T-helper 2 cell (primary cell): ENCODE measurements at regions not wholly inside any gene's neighbourhood (a gene's known extent, or its start where the extent isn't known, plus 50 kb on each side); places are given as distances from the start of the nearest gene placed in this dataset.
"Not testable (repeated sequence)": the region's sequence is repeated elsewhere in the genome, so short reads cannot be mapped to it uniquely, and the experiment has no call there.

ENCODE experiments used
- DNase-seq, 5 experiments: peaks; one replicate each; pipeline versions ENCODE4 v3.0.0 to v3.0.0-alpha.2; 2012 to 2022

DNA sequence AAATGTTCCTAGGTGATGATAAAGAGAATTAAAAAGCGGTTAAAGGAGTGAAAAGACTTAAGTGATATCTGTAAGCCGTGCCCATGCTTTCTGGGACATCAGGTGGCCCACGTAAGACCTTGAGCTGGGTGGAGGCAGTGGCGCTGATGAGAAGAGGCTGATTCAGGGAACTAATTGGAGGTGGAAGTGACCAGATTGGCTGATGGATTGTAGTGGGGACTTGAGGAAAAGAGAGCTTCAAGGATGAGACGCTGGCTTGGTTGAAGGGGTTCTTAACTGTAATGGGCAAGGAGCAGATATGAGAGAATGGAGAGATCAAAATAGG lies 69.1 kb upstream of the EP300 start:
- no peak for DNase-seq

DNA sequence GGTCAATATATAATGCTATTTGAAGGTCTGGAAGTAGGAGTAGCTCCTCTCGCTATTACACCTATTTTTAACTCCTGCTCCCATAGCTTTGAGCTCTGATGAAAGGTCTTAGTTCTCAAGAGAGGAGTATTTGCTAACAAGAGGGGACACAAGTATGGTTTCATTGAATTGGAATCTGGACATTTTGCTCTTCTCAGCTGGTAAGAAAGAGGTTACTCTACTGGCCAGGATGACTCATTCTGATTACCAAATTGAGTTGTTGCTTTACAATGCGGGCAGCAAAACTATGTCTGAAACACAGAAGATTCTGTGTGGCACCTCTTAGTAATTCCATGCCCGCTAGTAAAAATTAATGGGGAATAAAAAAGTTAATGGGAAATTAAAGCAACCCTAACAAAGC lies 63.6 kb upstream of the EP300 start:
- peak in 1 of 5 experiments; percentile 17 for DNase-seq

DNA sequence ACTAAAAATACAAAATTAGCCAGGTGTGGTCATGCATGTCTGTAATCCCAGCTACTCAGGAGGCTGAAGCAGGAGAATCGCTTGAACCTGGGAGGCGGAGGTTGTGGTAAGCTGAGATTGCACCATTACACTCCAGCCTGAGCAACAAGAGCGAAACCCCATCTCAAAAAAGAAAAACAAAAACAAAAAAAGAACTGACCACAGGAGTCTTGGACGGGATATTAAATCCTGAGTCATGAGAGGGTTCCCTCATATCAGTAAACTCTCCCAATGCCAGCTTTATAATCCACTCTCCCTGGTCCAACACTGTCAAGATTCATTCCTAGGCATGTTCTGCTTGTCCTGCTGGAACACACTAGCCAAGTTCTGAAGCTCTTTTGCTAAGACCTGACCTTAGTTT lies 61.5 kb upstream of the EP300 start:
- DNase-seq, result no peak

DNA sequence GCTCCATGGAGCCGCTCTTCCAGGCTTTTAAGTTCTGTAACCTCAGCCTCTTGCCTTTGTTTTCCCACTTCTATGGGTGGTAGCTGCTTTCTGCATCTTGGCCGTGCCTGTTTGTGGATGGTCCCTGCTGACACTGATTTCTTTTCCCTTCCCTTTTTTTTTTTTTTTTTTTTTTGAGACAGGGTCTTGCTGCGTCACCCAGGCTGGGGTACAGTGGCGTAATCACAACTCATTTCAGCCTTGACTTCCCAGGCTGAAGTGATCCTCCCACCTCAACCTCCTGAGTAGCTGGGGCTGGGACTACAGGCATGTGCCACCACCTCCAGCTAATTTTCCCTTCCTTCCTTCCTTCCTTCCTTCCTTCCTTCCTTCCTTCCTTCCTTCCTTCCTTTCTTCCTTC lies 57.7 kb upstream of the EP300 start:
- DNase-seq, result no peak

DNA sequence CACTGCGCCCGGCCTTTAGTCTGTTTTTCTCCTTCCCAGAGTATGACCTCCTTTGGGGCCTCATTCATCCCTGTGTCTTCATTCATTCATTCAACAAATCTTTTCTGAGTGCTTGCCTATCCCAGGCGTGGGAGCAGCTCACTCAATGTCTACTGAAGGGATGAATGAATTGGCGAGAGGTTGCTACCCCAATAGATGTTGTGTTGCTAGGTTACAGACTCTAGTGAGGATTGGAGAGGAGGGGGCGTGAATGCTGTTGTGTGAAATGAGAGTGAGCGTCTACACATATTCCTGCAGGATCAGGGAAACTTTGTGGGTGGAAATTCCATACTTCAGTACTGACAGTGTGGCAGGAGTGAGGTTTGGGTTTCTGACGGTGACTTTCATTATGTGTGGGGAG lies 55.5 kb upstream of the EP300 start:
- DNase-seq, result no peak

DNA sequence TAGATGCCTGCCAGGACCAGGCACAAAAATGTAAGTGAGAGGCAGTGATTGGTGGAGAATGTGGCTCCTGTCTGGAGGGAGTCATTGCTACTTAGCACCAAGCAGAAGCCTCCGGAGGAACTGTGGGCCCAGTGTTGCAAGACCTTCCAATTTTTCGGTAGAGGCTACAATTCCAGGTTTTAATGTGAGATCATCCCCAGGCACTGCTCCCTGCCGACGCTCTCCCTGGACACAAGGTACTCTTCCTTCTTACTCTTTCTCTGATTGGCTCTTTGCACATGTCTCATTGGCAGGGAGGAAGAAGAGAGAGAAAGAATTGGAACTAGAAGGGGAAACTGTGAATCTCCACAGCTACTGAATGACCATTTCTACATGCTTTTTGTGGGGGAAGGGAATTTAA lies 53.7 kb upstream of the EP300 start:
- no peak for DNase-seq

DNA sequence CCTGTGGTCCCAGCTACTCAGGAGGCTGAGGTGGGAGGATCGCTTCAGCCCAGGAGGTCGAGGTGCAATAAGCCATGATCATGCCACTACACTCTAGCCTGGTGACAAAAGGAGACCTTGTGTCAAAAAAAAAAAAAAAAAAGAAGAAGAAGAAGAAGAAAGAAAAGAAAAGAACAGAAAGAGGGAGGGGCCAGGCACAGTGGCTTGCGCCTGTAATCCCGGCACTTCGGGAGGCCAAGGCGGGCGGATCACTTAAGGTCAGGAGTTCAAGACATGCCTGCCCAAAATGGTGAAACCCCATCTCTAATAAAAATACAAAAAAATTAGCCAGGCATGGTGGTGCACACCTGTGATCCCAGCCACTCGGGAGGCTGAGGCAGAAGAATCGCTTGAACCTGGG lies 52.8 kb upstream of the EP300 start:
- not testable (repeated sequence) for DNase-seq

DNA sequence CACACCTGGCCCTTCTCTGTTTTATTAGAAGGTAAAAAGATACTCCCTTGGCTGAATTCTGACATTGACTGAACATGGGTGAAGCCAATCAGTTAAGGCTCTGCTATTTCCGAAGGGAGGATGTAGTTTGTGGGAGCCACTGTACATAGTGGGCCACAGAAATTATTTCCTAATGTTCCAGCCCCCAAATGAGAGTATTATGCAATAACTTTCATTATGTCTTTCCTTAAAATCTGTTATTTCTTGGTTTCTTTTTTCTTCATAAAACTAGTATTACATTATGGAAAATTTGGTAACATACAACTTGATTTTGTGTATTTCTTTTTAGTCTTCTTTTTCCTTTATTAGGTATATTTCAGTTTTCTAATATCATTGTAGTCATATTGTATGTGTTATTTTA lies 51.9 kb upstream of the EP300 start:
- DNase-seq, result no peak

DNA sequence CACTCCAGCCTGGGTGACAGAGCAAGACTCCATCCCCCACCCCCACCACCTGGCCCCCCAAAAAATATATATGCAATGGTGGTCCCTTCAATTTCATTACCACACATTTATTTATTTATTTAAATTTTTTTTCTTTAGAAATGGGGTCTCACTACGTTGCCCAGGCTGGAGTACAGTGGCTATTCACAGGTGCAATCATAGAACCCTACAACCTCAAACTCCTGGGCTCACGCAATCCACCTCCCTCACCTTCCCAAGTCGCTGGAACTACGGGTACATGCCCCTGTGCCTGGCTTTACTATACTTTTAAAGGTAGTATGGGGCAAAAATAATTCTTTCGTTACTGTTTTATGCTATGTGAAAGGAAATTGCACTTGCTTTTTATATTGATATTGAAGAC lies 50.9 kb upstream of the EP300 start:
- DNase-seq, result no peak
